ENCODE measurements at regions not wholly inside any gene's neighbourhood (a gene's known extent, or its start where the extent isn't known, plus 50 kb on each side); places are given as distances from the start of the nearest gene placed in this dataset.

- in situ Hi-C loops (cut with MboI; ENCODE audit: low pct_unique_long_range_greater_than_20kb, low sequenced_read_pairs, unreplicated experiment): no loop called here
- TF ChIP-seq CTCF (IDR thresholded peaks at IDR 0.05; ENCODE audit: extremely low read depth, insufficient read depth, missing control alignments): no peak
- DNase-seq (ENCODE audit: low spot score): no peak
These were observed 234.8 kb upstream of the FOXN3 start for GRCh38 chr14:89651805-89652204.

GRCh38 chr14:89650077-89650978 is 233.3 kb upstream of the FOXN3 start:
- no peak for TF ChIP-seq CTCF (IDR thresholded peaks at IDR 0.05; ENCODE audit: extremely low read depth, insufficient read depth, missing control alignments)
- no peak for DNase-seq (ENCODE audit: low spot score)
- in situ Hi-C loops (cut with MboI; ENCODE audit: low pct_unique_long_range_greater_than_20kb, low sequenced_read_pairs, unreplicated experiment): no loop called here

- TF ChIP-seq CTCF (IDR thresholded peaks at IDR 0.05; ENCODE audit: extremely low read depth, insufficient read depth, missing control alignments): no peak
- no peak for DNase-seq (ENCODE audit: low spot score)
- in situ Hi-C loops (cut with MboI; ENCODE audit: low pct_unique_long_range_greater_than_20kb, low sequenced_read_pairs, unreplicated experiment): no loop called here
These were observed 232.5 kb upstream of the FOXN3 start for GRCh38 chr14:89649451-89650075.

- no peak for TF ChIP-seq CTCF (IDR thresholded peaks at IDR 0.05; ENCODE audit: extremely low read depth, insufficient read depth, missing control alignments)
- DNase-seq (ENCODE audit: low spot score): no peak
- in situ Hi-C loops (cut with MboI; ENCODE audit: low pct_unique_long_range_greater_than_20kb, low sequenced_read_pairs, unreplicated experiment): no loop called here
These were observed 231.9 kb upstream of the FOXN3 start for GRCh38 chr14:89648924-89649323.

GRCh38 chr14:89648510-89648909 is 231.5 kb upstream of the FOXN3 start:
- in situ Hi-C loops (cut with MboI; ENCODE audit: low pct_unique_long_range_greater_than_20kb, low sequenced_read_pairs, unreplicated experiment): no loop called here
- no peak for TF ChIP-seq CTCF (IDR thresholded peaks at IDR 0.05; ENCODE audit: extremely low read depth, insufficient read depth, missing control alignments)
- DNase-seq (ENCODE audit: low spot score): no peak

- in situ Hi-C loops (cut with MboI; ENCODE audit: low pct_unique_long_range_greater_than_20kb, low sequenced_read_pairs, unreplicated experiment): no loop called here
- TF ChIP-seq CTCF (IDR thresholded peaks at IDR 0.05; ENCODE audit: extremely low read depth, insufficient read depth, missing control alignments): no peak
- no peak for DNase-seq (ENCODE audit: low spot score)
These were observed 229.9 kb upstream of the FOXN3 start for GRCh38 chr14:89646971-89647370.
